VCaP (cell line): ENCODE measurements at regions not wholly inside any gene's neighbourhood (a gene's known extent, or its start where the extent isn't known, plus 50 kb on each side); places are given as distances from the start of the nearest gene placed in this dataset.

Source experiments
- H3K27ac ChIP-seq: fragments of 450-650 bp; 2 replicates; pipeline ENCODE4 v1.5.1; 2017
- CTCF ChIP-seq: fragments of 450-650 bp; conservative IDR thresholded peaks from 2 replicates; pipeline ENCODE4 v1.5.1; 2017; ENCODE audit warnings: mild to moderate bottlenecking, moderate library complexity

DNA sequence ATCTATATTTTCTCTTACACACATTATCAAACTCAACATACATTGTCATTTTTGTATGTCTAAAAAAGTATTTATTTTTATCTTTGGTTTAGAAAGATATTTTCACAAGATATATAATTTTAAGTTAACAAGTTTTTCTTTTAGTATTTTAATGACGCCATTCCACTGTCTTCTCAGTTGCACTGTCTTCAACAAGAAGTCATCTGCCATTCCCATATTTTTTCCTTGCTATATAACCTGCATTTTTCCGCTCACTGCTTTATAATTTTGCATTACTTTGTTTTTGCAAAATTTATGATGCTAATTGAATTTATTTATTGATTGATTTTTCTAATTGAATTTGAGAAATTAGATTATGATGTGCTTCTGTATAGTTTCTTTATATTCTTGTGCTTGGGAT is 357.8 kb upstream of the RNF32 start:
- TF ChIP-seq CTCF = no peak
- H3K27ac ChIP-seq = no peak overlapping the region

DNA sequence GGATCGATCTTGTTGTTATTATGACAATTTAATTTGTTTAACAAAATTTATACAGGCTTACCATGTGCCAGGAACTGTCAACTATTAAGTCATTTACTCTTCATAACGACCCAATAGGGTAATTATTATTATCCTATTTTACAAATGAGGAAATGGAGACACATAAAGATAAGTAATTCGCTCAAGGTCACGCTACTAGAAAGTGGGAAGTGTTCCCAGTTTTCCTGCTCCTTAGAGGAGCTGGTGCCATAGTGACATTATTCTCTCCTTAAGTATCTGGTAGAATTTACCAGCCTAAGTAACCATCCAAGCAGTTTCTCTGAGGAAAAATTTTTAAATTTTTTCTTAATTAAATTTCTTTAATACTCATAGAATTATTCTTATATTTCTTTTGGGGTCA is 360.9 kb upstream of the RNF32 start:
- no peak overlapping the region for H3K27ac ChIP-seq
- TF ChIP-seq CTCF = no peak

DNA sequence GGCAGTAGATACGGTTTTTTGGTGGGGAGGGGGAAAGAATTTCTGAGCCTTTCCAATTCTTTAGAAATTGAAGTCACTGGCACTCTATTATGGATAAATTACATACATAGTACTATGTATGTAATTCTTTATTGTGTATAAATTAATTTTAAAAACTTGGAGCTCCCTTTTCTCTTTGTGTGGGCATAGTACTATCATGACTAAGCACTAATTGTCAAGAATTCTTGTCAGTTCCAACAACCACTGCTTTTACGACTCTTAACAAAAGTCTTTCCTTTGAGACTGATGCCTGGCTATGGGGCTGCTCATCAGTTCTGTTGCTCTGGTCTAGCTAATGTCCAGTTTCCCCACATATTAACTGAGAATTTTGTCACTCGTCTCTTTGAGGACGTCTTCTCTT is 365.3 kb upstream of the RNF32 start:
- TF ChIP-seq CTCF = no peak
- no peak overlapping the region for H3K27ac ChIP-seq

DNA sequence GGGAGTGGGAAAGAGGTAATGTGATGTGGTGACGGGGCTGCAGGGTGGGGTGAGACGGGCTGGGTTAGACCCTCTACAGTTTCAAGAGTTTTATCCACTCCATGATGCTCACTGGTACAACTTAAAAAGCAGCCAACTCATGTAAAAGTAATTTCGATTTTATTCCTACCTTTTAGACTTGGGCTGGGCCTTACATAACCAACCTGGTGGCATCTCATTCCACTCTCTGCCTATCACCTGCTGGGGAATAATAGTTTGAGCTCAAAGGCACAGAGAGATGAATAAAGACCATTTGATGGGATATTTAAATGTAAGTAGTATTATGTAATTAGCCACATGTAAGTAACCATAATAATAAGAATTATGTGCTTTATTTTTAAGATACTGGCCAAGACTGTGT is 366.0 kb upstream of the RNF32 start:
- H3K27ac ChIP-seq = no peak overlapping the region
- TF ChIP-seq CTCF = no peak

- no peak for TF ChIP-seq CTCF
- H3K27ac ChIP-seq = no peak overlapping the region
These were observed 379.0 kb upstream of the RNF32 start for GRCh38 chr7:156261581-156261980.

DNA sequence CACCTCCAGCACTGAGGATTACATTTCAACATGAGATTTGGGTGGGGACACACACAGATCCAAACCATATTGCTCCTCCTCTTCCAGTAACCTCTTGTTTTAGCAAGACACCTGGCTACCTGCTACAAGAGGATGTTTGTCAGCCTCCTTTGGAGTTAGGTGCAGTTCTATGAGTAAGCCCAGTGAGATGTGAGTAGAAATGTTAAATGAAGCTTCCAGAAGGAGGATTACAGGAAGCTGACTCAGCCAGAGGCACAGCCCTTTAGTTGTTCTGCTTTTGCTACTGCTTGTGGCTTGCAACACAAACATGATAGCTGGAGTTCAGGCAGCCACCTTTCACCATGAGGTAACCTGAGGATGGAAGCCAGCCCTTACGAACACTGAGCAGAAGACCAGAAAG is 382.7 kb upstream of the RNF32 start:
- TF ChIP-seq CTCF = no peak

DNA sequence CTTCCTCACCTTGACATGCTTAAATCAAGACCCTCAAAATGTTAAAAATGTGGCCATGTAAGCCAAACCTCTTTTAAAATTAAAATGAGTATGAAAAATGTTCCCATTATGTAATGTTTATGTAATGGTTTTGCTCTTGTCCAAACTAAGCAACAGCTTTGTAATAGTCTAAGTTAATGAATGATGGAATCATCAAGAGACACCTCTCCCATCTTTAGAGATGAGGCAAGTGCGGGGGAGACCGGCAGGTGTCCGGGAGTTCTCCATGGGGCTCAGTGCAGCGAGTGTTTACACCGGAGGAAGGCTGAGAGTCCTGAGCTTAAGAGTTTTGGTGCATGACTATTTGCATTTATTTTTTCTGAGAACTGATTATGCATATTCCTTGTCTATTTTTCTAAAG is 384.9 kb upstream of the RNF32 start:
- no peak for TF ChIP-seq CTCF

More for the DNA sequence above, 382.7 kb upstream of the RNF32 start:
- H3K27ac ChIP-seq = no peak overlapping the region

DNA sequence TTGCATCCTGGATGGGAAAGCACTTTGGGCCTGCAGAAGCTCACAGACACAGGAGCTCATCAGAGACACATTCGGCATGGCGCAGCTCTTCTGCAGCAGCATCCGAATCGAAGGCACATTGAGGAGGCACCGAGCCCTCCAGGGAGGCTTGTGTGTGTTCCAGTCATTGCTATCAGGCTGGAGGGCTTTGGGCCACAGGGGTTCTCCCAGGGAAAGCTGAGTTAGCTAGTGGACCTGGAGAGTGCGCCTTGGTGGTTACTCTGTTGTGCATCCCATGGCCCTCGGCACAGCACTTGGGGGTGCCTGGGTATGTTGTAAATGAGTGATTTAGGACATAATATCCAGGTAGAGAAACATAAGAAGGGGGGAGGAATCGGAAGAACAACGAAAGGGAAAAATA is 388.7 kb upstream of the RNF32 start:
- no peak for TF ChIP-seq CTCF
- no peak overlapping the region for H3K27ac ChIP-seq

More for the DNA sequence above, 384.9 kb upstream of the RNF32 start:
- H3K27ac ChIP-seq = no peak overlapping the region
